Ishikawa (cell line): ENCODE measurements at regions not wholly inside any gene's neighbourhood (a gene's known extent, or its start where the extent isn't known, plus 50 kb on each side); places are given as distances from the start of the nearest gene placed in this dataset.
A peak's percentile ranks its signal among the peaks of the same experiment; 100 is the strongest.

ENCODE experiments used
- CEBPB ChIP-seq: IDR thresholded peaks from 2 replicates; pipeline ENCODE4 v1.6.1; 2012
- CREB1 ChIP-seq: IDR thresholded peaks from 2 replicates; pipeline ENCODE4 v1.6.1; 2012; ENCODE audit warnings: low read depth
- EGR1 ChIP-seq: IDR thresholded peaks from 2 replicates; pipeline ENCODE4 v1.6.1; 2012
- EP300 ChIP-seq: IDR thresholded peaks from 2 replicates; pipeline ENCODE4 v1.6.1; 2012; ENCODE audit warnings: borderline replicate concordance
- FOXM1 ChIP-seq: IDR thresholded peaks from 2 replicates; pipeline ENCODE4 v1.6.1; 2012; ENCODE audit warnings: low read depth, borderline replicate concordance
- MAX ChIP-seq: IDR thresholded peaks from 2 replicates; pipeline ENCODE4 v1.6.1; 2012
- NFIC ChIP-seq: IDR thresholded peaks from 2 replicates; pipeline ENCODE4 v1.6.1; 2012
- RAD21 ChIP-seq: IDR thresholded peaks from 2 replicates; pipeline ENCODE4 v1.6.1; 2012; ENCODE audit warnings: low read depth
- TAF1 ChIP-seq: IDR thresholded peaks from 2 replicates; pipeline ENCODE4 v1.6.1; 2012; ENCODE audit warnings: low read depth, mild to moderate bottlenecking
- TCF12 ChIP-seq: IDR thresholded peaks from 2 replicates; pipeline ENCODE4 v1.6.1; 2012; ENCODE audit warnings: low read depth
- TEAD4 ChIP-seq: IDR thresholded peaks from 2 replicates; pipeline ENCODE4 v1.6.1; 2012
- USF1 ChIP-seq: IDR thresholded peaks from 2 replicates; pipeline ENCODE4 v1.6.1; 2012
- YY1 ChIP-seq: IDR thresholded peaks from 2 replicates; pipeline ENCODE4 v1.6.1; 2012; ENCODE audit warnings: low read depth
- ZBTB7A ChIP-seq: IDR thresholded peaks from 2 replicates; pipeline ENCODE4 v1.6.1; 2012; ENCODE audit warnings: low read depth
- TF ChIP-seq, protein P1 (sequence below): IDR thresholded peaks from 2 replicates; pipeline ENCODE4 v1.6.1; 2012; ENCODE audit warnings: low read depth, mild to moderate bottlenecking

DNA sequence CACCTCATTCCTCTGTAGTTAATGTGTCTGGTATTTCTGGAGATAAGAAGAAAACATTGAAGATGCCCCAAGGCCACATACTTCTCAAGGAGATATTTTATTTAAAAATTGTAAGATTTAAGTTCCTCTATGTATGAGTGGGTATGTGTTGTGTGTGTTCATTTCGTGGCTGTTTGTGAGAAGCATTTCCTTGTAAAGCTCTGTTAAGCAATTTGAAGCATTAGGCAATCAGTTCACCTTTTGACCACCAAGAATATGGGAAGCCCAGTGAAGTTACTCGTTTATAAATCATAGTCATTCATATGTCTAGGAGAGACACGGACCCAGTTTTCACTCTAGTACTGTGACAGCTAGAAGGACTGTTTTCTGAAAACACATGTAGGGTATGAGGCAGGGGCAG is 717.6 kb upstream of the MAP3K7 start:
- TF ChIP-seq TEAD4 = no peak
- no peak for TF ChIP-seq CREB1
- no peak for TF ChIP-seq TAF1
- TF ChIP-seq USF1 = no peak
- no peak for TF ChIP-seq ZBTB7A
- TF ChIP-seq NFIC = no peak
- TF ChIP-seq RAD21 = no peak
- TF ChIP-seq TCF12 = no peak
- TF ChIP-seq EGR1 = no peak
- TF ChIP-seq CEBPB = no peak
- no peak for TF ChIP-seq MAX
- TF ChIP-seq, protein P1, sequence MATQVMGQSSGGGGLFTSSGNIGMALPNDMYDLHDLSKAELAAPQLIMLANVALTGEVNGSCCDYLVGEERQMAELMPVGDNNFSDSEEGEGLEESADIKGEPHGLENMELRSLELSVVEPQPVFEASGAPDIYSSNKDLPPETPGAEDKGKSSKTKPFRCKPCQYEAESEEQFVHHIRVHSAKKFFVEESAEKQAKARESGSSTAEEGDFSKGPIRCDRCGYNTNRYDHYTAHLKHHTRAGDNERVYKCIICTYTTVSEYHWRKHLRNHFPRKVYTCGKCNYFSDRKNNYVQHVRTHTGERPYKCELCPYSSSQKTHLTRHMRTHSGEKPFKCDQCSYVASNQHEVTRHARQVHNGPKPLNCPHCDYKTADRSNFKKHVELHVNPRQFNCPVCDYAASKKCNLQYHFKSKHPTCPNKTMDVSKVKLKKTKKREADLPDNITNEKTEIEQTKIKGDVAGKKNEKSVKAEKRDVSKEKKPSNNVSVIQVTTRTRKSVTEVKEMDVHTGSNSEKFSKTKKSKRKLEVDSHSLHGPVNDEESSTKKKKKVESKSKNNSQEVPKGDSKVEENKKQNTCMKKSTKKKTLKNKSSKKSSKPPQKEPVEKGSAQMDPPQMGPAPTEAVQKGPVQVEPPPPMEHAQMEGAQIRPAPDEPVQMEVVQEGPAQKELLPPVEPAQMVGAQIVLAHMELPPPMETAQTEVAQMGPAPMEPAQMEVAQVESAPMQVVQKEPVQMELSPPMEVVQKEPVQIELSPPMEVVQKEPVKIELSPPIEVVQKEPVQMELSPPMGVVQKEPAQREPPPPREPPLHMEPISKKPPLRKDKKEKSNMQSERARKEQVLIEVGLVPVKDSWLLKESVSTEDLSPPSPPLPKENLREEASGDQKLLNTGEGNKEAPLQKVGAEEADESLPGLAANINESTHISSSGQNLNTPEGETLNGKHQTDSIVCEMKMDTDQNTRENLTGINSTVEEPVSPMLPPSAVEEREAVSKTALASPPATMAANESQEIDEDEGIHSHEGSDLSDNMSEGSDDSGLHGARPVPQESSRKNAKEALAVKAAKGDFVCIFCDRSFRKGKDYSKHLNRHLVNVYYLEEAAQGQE = no peak
- no peak for TF ChIP-seq EP300
- TF ChIP-seq YY1 = no peak
- no peak for TF ChIP-seq FOXM1

GRCh38 chr6:91303326-91303725 is 716.5 kb upstream of the MAP3K7 start:
- no peak for TF ChIP-seq FOXM1
- no peak for TF ChIP-seq TAF1
- TF ChIP-seq CEBPB = no peak
- no peak for TF ChIP-seq CREB1
- TF ChIP-seq YY1 = no peak
- TF ChIP-seq MAX = no peak
- no peak for TF ChIP-seq EGR1

DNA sequence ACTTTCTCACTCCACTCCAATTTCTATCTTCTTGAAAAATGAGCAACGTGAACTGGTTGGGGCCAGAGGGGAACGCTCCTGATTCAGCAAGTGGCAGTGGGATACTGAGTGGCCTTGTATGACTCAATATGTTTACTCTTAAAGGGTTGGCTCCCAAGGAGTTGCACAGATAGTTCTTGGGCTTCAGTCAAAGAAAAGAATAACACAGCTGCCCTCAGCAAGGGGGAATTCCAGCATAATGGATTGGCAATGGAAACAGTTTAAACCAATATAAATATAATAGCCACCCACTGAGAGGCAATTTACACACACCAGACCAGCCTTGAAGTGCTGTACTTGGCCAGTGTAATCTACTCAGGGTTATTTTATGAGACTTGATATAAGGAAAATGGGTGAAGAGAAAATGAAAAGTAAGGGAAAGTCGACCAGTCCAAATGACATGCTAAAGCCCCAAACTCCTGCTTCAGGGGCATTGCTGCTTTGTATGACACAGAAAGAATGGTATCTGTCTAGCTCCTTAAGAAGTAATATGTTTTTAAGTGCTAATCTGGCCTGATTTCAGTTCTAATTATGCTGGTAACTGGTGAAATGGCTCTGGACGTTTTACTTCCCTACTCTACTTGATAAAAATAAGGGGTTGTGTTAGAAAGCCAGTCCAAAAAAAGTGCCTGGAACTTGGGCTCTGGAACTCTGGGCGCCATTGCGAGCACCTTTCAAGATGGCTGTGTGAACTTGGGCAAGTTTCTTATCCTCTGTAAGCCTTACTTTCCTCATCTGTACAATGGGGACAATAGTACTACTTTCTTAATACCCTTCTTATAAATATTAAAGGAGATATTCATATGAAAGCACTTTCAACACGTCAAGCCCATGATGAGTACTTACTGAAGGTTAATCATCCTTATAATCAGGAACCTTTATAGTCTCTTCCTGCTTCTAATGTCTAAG is 712.9 kb upstream of the MAP3K7 start:
- TF ChIP-seq RAD21 (no peak), TAF1 (no peak), NFIC (peak; percentile 63), TCF12 (peak; percentile 70), TEAD4 (peak; percentile 76)

DNA sequence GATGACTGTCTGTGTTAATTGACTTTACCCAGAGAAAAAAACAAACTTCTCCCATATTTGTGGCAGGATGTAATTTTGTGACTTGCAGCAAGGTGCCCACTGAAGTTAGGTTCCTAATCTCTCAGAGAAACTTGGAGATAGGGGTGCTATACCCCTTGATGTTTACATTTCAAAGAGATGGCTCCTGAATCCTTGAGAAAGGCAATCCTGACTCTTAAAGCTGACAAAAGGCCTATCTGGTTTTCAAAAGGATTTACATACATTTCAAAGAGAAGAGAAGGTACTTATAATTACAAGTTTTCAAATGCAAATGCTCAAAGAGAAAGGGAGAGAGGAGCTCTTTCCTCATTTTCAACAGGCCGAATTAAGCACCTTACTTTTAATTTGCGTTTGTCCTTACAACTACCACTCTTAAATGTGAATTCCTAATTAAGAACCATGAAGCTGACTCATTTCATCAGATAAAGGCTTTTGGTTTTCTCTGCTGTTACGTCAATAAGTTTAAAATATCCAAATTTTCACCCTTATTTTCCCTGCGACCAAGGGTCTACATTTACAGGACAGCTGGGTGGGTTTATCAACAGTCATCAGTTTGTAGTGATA is 711.8 kb upstream of the MAP3K7 start:
- TF ChIP-seq EGR1 (no peak), CREB1 (no peak), RAD21 (no peak)
- TF ChIP-seq, protein P1 = no peak

- TF ChIP-seq TCF12 (no peak), EP300 (no peak), TEAD4 (no peak), CREB1 (no peak), TAF1 (no peak), FOXM1 (no peak), NFIC (no peak), USF1 (no peak), RAD21 (no peak), CEBPB (no peak), ZBTB7A (no peak), MAX (no peak), EGR1 (no peak), YY1 (no peak)
- TF ChIP-seq, protein P1 = no peak
Measured at GRCh38 chr6:91293395-91293794, 706.5 kb upstream of the MAP3K7 start.
